Stimulated activated CD4-positive, alpha-beta T cell treated with anti-CD3 and anti-CD28 coated beads, Interleukin-2, amount 100 ng/mL, for 24 hours (primary cell): ENCODE measurements at regions not wholly inside any gene's neighbourhood (a gene's known extent, or its start where the extent isn't known, plus 50 kb on each side); places are given as distances from the start of the nearest gene placed in this dataset.

Source experiments
- DNase-seq, 2 donors: peaks; one replicate each; pipeline ENCODE4 v3.0.0-alpha.2; 2020

- no peak for DNase-seq
Measured at GRCh38 chr15:70488941-70489848, 274.2 kb downstream of the UACA start.

GRCh38 chr15:70488002-70488605 is 275.3 kb downstream of the UACA start:
- peak; percentile 82 to 83 for DNase-seq

GRCh38 chr15:70487387-70487740 is 276.0 kb downstream of the UACA start:
- no peak for DNase-seq

DNA sequence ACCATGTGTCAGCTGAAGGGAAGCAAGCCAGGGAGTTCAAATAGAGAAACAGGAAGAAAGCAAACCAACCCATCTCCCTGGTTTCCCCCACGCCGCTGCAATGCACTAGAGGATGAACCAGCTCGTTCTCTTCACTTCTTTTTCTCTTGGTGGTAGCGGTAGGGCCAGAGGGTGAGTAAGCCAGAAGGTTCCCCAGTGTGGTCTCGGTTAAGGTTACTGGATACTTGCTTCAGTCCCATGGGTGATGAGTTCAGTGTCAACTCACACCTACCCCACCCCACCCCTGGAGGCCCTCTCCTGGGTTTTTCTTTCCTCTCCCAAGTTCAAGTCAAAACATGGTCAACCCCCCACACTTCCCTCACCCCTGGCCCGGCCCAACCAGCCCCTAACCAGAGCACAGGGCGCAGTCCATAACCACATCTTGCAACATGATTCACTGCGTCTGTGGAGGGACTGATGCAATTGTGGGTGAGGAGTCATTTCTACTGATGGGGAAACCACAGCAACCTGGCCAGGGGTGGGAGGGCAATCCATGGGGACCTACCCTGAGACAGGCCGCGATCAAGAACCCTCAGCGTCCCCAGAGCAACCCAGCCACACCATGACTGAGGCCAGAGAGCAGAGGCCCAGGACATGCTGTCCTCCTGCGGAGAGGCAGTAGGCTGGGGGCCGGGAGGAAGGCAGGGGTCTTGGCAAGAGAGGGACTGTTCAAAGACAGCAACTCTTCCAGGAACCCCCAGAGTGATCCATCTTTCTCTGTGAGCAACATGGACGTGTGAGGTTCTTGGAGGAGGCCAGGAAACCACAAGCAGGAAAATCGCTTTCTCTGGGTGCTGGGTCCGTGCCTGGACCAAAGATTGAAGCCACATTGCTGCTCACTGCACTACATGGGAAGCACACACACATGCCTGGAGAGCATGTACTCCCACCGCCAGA is 276.6 kb downstream of the UACA start:
- DNase-seq, result peak; percentile 69 to 76

DNA sequence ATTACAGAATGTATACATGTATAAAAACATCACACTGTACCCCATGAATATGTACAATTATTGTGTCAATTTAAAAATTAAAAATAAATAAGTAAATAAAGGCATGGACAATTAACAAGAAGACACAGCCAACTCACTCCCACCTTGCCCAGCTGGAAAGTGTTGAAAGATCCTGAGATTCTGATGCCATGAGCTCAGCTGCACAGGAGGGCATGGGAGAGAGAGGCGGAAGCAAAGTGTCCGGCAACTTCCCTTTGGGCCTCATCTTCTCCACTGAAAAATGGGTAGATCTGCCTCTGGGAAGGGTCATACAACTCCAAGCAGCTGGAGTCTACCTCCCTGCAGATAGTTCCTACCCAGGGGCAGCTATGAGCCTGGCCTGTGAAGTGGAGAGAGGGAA is 277.3 kb downstream of the UACA start:
- no peak for DNase-seq

DNA sequence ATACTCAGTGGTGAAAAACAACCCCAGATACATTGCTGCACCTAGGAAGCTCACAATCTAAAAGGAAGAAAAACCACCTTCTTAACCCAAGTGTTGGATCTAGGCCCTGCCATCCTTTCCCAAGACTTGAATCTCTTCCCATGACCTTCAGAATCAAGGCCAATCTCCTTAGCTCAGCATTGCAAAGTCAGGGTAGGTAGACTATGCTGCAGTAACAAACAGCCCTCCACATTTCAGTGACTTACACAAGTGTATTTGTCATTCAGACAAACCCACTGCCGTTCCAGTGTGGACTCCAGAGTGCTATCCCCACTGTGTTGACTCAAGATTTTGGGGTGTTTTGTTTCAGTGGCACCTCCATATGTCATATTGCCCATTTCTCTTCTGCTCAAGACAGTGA is 278.4 kb downstream of the UACA start:
- no peak for DNase-seq

GRCh38 chr15:70483513-70483912 is 279.8 kb downstream of the UACA start:
- no peak for DNase-seq

DNA sequence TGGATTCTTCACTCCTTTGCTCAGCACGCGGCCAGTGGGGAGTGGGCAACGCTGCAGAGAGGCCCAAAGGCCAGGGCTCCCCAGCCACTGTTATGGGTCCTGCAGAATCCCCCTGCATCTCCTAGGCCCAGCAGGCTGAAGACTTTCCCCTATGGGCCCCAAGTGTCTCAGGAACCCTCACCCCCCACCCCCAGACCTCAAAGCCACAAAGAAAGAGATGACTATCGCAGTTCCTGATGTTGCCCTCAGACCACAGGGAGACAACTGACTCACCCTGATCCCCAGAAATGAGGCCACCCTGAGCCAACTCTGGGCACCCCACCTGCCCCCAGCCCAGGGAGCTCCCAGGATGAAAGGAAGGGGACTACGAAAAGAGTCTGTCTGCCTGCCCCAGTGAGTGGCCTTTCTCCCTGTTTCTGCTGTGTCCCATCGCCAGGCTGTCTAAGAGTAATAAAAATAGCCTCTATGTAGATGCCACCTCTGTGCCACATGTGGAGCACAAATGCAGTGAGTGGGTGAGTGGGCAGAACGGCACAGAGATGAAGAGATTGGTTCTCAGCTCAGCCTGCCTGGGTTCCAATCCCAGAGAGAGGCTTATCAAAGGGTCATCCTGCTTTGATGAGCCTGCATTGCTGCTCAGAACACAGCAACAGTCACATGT is 283.0 kb downstream of the UACA start:
- DNase-seq, result peak; percentile 68 to 69

DNA sequence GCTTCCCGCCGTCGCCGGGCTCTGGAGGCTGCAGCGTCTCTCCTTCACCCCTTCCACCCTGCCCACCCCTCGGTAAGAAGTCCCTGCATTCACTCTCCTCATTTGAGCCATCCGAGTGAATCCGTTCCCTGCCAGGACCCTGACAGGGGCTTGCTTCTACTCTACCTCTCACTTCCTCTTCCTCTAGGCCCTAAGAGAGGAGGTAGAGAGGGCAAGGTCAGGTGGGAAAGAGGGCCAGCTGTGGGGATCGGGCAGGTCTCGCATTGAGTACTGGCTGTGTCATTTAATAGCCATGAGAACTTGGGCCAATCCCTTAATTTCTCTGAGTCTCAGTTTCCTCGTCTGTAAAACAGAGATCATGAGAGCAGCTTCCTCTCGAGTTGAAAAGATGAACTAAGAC is 283.6 kb downstream of the UACA start:
- DNase-seq, result no peak

DNA sequence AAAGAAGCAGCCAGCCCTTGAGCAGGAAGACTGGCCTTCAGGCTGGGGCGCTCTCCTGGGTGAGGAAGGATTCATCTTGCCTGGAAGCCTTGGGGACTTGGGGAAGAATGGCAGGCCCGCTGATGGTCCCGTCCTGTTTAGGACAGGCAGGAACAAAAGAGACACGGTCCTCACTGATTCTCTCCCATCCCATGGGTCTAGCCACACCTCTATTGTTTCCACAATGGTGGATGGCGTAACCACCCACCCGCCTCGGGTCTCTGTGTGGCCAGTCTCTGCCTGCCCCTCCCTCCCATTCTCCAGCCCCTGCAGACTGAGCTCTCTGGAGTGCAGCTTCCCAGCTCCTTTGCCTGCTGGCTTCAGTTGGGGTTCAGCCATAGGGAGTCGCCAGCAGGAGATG is 284.3 kb downstream of the UACA start:
- no peak for DNase-seq

DNA sequence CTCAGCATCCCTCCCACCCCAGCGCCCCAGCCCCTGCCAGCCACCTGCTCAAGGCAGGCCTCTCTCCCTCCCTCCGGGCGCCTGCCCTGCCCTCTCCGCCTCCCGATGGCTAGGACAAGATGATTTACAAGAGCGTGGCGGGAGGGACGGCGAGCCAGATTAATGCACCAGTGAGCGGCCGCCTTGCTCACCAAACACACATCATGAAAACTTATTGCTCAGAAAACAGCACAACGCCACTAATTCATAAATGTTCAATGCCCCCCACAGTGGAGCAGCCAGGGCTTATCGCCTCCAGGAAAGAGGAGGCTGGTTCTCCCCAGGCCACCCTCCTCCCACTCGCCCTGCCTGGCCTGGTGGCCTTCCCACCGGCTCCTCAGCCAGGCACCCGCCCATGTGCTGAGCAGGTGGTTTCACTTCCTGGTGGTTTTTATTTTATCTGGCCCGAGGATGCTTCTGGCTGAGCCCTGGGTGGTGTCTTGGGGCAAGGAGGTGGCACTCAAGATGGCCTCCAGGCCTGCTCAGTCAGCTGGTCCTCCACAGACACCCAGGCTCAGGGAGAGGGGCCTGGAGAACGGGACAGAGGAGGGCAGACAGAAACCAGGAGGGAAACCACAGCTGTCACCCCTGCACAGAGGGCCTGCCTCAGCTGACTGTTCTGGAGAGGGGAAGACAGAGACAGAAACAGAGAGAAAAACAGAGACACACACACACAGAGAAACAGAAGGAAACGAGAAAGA is 284.9 kb downstream of the UACA start:
- DNase-seq, result no peak

DNA sequence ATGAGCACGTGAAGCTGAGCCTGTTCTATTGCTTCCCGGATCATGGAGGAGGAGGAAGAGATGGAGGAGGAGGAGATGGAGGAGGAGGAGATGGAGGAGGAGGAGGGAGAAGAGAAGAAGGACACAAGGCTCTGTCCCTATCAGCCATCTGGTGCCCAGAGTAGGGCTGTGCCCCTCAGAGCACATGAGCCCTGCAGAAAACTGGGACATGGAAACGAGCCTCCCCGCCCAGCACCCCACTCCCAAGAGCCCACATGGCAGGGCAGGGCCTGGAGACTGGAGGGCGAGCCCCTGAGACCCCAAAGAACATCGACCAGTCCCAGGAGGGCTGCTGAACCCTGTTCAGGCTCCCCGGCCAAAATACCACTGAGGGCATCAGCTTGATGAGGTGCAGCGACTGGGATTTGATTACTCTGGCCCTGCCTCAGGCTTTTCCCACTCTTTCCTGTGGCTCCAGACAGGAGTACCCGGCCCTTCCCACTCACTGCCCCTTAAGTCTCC is 285.6 kb downstream of the UACA start:
- DNase-seq, result no peak

DNA sequence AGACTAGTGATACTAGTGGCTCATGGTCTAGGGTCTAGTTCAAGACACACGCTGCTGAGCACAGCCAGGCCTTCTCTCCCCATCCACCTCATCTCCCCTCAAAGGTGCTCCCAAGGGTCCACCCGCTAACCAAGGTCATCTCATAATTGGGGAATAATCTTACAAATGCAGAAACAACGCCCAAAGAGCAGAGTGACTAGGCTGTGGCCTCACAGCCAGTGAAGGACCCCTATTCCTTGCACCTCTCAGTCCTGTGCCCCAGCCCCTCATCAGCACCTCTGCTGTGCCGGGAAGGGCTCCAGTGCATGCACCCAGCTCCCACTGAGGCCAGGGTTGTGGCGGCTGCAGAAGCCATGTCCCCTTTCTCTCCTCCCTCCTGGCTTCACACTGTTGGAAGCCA is 286.9 kb downstream of the UACA start:
- DNase-seq, result no peak

DNA sequence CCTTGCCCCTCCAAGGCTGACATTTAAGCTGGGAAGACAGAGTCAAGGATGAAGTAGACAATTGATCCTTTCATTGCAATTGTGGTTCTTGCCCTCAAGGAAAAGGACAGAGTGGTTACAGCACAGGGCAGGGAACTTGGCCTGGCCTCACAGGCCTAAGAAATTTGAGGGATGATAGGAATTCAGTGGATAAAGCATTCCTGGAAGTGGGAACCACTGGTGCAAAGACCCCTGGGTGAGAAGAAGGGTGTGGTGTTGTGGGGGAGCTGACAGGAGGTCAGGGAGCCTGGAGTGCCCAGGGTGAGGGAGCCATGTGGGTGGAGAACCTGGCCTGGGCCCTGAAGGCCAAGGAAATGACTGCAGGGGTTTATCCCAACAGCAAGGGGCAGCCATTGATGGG is 287.4 kb downstream of the UACA start:
- no peak for DNase-seq

DNA sequence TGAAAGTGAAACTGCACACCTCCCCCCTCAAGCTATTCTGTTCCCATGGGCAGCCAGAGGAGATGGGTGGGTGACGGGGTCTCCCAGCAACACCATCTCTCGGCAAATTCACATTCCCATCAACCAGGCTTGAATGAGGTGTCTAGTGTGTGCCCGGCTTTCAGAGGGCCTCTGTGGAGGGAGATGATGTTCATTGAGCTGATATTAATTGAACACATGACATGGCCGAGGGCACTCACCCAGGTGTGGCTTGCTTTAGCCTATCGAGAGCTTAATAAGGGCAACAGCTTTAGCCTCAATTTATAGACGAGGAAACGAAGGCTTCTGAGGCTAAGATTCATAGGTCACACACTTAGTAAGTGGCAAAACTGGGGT is 288.0 kb downstream of the UACA start:
- DNase-seq, result no peak

GRCh38 chr15:70474471-70475406 is 288.6 kb downstream of the UACA start:
- no peak for DNase-seq

DNA sequence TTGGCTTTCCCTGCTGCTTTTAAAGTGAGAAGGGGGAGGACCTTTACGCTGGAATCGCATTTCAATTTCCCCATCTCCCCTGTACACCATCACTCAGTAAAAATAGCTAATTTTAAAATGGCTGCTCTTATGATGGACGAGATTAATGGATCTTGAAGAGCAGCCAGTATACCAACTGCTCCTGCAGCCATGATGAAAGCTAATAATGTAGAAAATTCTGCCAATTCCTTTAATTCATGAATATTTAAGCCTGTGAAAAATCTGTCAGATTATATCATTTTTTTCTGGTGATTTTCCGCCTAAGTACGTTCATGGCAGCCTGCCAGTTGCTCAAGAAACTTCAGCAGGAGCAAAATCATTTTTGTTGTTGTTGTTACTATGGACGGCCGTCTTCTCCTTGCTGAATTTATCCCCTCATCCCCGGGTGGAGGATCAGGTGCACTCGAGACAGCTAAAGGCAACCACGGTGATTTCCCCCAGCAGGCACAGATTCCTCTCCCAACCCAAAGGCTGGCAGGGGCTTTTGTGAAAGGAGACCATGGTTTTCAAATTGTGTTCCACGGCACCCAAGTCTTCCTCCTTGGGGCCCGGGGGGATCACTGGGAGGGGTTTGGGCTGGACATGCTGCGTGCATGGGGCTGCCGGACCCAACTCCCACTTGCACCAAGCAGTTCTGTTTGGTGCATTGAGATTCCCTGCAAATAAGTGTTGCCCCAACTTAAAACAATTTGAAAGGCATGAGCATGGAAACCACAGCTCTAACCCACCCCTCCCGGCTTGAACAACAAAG is 289.6 kb downstream of the UACA start:
- DNase-seq, result no peak

GRCh38 chr15:70471517-70471916 is 291.8 kb downstream of the UACA start:
- DNase-seq, result no peak

- DNase-seq, result no peak
Measured at GRCh38 chr15:70470556-70471191, 292.7 kb downstream of the UACA start.
